Stomach (tissue), 8 donors: ENCODE measurements at regions not wholly inside any gene's neighbourhood (a gene's known extent, or its start where the extent isn't known, plus 50 kb on each side); places are given as distances from the start of the nearest gene placed in this dataset.

Source experiments
- DNase-seq, 2 donors: peaks; one replicate each; pipeline versions ENCODE4 v3.0.0 to v3.0.0-alpha.2; 2013 to 2019
- H3K27ac ChIP-seq, 5 donors: fragments of 200-600 bp in 4 of 5; sonication (generic) in 4 of 5; one replicate each; pipeline ENCODE4 v1.5.1; 2013 to 2019; ENCODE audit warnings: mild to moderate bottlenecking in 1 of 5, moderate library complexity in 1 of 5
- H3K27me3 ChIP-seq, 3 donors: fragments of 200-600 bp; sonication (generic); one replicate each; pipeline ENCODE4 v1.5.1; 2017 to 2019; ENCODE audit warnings: mixed run types in 1 of 3
- H3K36me3 ChIP-seq, 4 donors: fragments of 200-600 bp; sonication (generic); 1 replicate in 3 of 4; 2 replicates in 1 of 4; pipeline ENCODE4 v1.5.1; 2016 to 2019
- H3K4me1 ChIP-seq, 4 donors: fragments of 200-600 bp; sonication (generic); one replicate each; pipeline ENCODE4 v1.5.1; 2016 to 2019
- H3K4me3 ChIP-seq, 4 donors: fragments of 200-600 bp; sonication (generic) in 3 of 4; one replicate each; pipeline ENCODE4 v1.5.1; 2016 to 2019; ENCODE audit warnings: mild to moderate bottlenecking in 1 of 4
- H3K9me3 ChIP-seq, 4 donors: fragments of 200-600 bp; sonication (generic); one replicate each; pipeline ENCODE4 v1.5.1; 2016 to 2019
- EP300 ChIP-seq: sonication (generic); formaldehyde crosslinking; IDR thresholded peaks from one replicate; pipeline ENCODE4 v1.6.1; 2017; ENCODE audit warnings: antibody characterized with exemption
- POLR2A ChIP-seq, 4 donors: fragments of 450-650 bp; IDR thresholded peaks; one replicate each; pipeline ENCODE4 v1.6.1; 2016; ENCODE audit warnings: antibody characterized with exemption in 4 of 4, control low read depth in 2 of 4, mild to moderate bottlenecking in 1 of 4, moderate library complexity in 1 of 4
- POLR2AphosphoS5 ChIP-seq, 3 donors: sonication (generic); formaldehyde crosslinking; IDR thresholded peaks; one replicate each; pipeline ENCODE4 v1.6.1; 2016; ENCODE audit warnings: antibody characterized with exemption in 3 of 3
- WGBS, 5 donors: extraction: QIAGEN DNeasy Blood & Tissue Kit in 3 of 5; methylation state at CpG; one replicate each; pipeline versions ENCODE4 v1.1.5 to v1.1.7; 2013 to 2018; 5-methylcytosine and 5-hydroxymethylcytosine counted together
- intact Hi-C: fragments of 100-400 bp; cut with DNase I; formaldehyde crosslinking; loops from one replicate; pipeline ENCODE4 v1.15.1; 2023; ENCODE audit warnings: low total_unique reads
- TF ChIP-seq, protein P1 (sequence below), 7 experiments: fragments of 450-650 bp in 4 of 7; fragments of 200-600 bp in 3 of 7; sonication (generic) in 3 of 7; IDR thresholded peaks; one replicate each; pipeline ENCODE4 v1.5.1; 2016 to 2019; ENCODE audit warnings: antibody characterized with exemption in 7 of 7, control low read depth in 2 of 7, mild to moderate bottlenecking in 1 of 7
- donor health status: healthy with polysubstance abuse.
- donor health status: Bipolar disorder and iron deficiency.
- donor health status: healthy.

DNA sequence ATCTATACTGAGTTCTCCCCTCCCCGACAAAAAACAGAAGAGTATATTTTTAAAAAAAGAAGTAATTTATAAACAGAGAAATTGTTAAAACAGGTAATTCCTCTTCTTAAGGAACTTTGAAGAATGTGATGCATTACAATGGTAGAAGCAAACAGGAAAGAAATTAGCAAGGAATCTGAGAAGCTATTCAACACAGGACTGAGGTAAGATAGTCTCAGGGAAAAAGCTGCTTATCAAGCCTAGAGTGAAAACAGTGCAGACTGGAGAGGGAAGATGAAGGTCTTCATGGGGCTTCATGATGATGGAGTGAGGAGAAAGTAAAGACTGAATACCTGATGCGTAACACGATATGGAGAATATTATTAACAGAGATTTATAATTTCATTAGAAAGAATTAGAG, 880.0 kb downstream of the SLC16A7 start:
- WGBS, 5 donors: 73 to 83% (median 81%) methylated on average over 3 of the region's 3 CpGs
- TF ChIP-seq POLR2AphosphoS5 (IDR thresholded peaks at IDR 0.05) (no peak), EP300 (no peak), POLR2A (IDR thresholded peaks at IDR 0.05) (no peak)
- TF ChIP-seq, protein P1, sequence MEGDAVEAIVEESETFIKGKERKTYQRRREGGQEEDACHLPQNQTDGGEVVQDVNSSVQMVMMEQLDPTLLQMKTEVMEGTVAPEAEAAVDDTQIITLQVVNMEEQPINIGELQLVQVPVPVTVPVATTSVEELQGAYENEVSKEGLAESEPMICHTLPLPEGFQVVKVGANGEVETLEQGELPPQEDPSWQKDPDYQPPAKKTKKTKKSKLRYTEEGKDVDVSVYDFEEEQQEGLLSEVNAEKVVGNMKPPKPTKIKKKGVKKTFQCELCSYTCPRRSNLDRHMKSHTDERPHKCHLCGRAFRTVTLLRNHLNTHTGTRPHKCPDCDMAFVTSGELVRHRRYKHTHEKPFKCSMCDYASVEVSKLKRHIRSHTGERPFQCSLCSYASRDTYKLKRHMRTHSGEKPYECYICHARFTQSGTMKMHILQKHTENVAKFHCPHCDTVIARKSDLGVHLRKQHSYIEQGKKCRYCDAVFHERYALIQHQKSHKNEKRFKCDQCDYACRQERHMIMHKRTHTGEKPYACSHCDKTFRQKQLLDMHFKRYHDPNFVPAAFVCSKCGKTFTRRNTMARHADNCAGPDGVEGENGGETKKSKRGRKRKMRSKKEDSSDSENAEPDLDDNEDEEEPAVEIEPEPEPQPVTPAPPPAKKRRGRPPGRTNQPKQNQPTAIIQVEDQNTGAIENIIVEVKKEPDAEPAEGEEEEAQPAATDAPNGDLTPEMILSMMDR (IDR thresholded peaks at IDR 0.05): no peak
- DNase-seq: no peak
- Histone ChIP-seq H3K4me1 (no peaks in the 10 kb centered on the region), H3K9me3 (no peaks in the 10 kb centered on the region), H3K4me3 (no peak overlapping the region), H3K27me3 (no peaks in the 10 kb centered on the region), H3K27ac (no peak overlapping the region), H3K36me3 (no peaks in the 10 kb centered on the region)
- intact Hi-C loops: no loop called here

DNA sequence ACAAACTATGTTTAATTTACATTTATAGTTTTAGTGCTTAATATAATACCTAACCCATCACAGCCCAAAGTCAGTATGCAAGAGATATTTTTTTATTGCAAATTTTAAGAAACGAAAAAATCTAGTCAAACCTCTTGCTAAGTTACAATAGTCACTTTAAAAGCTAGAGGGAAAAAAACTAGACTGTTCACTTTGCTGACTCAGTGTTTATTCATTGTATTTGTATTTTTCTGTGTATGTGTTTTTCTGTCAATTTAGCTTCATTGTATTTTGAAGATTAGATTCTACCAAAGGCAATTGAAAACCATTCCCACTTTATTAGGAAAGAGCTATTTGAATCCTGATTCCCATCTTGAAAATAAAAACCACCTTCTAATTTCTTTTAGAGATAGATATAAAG, 891.5 kb downstream of the SLC16A7 start:
- Histone ChIP-seq H3K27ac (no peak overlapping the region), H3K27me3 (no peaks in the 10 kb centered on the region), H3K4me1 (no peaks in the 10 kb centered on the region), H3K9me3 (no peaks in the 10 kb centered on the region), H3K4me3 (no peak overlapping the region), H3K36me3 (no peaks in the 10 kb centered on the region)
- TF ChIP-seq POLR2AphosphoS5 (IDR thresholded peaks at IDR 0.05): no peak
- TF ChIP-seq, protein P1 (IDR thresholded peaks at IDR 0.05): no peak
- no peak for TF ChIP-seq POLR2A (IDR thresholded peaks at IDR 0.05)
- no peak for TF ChIP-seq EP300
- intact Hi-C loops: no loop called here
- no peak for DNase-seq
- 55 to 67% (median 58%) methylated on average over 1 of the region's 1 CpG for WGBS, 5 donors

DNA sequence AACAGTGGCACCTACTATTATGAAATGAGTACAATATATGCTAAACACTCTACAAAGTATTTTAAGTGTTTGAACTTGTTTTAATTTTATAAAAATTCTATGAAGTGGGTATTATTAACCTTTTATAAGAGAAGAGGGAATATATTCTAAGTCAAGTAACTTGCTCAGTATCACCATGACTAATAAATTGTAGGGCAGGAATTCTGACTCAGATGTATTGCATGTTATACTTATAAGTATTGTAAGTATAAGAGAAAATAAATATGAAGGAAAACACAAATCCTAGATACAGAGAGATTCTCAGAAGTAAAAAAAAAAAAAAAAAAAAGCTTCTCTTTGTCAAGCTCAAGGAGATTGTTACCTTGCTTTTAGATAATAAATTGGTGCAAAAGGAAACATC, 893.2 kb downstream of the SLC16A7 start:
- DNase-seq: no peak
- H3K4me1 ChIP-seq: no peaks in the 10 kb centered on the region
- no peak overlapping the region for H3K27ac ChIP-seq
- no peaks in the 10 kb centered on the region for H3K27me3 ChIP-seq
- H3K9me3 ChIP-seq: no peaks in the 10 kb centered on the region
- intact Hi-C loops: no loop called here
- H3K36me3 ChIP-seq: no peaks in the 10 kb centered on the region
- TF ChIP-seq POLR2A (IDR thresholded peaks at IDR 0.05) (no peak), POLR2AphosphoS5 (IDR thresholded peaks at IDR 0.05) (no peak), EP300 (no peak)
- TF ChIP-seq, protein P1 (IDR thresholded peaks at IDR 0.05): no peak
- H3K4me3 ChIP-seq: no peak overlapping the region

DNA sequence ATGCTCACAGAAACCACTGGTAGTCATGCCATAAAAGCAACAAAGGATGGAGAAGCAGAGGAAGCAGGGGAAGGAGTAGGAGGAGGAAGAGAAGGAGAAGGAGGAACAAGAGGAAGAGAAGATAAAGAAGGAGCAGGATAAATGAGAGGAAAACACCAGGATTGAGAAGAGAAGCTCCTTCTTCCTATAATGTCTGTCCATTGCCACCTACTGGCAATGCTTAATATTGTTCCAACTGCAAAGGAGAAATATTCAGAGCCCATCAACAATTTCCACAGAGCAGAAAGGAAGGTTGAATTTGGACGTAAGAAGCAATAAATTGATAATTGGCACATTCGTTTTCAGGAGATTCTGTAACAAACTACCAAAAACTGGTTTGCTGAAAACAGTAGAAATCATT, 898.4 kb downstream of the SLC16A7 start:
- no peaks in the 10 kb centered on the region for H3K9me3 ChIP-seq
- intact Hi-C loops: no loop called here
- no peak overlapping the region for H3K4me3 ChIP-seq
- H3K27me3 ChIP-seq: no peaks in the 10 kb centered on the region
- WGBS, 5 donors: 8 to 27% (median 15%) methylated on average over 2 of the region's 2 CpGs
- H3K27ac ChIP-seq: no peak overlapping the region
- H3K4me1 ChIP-seq: no peaks in the 10 kb centered on the region
- no peak for TF ChIP-seq EP300
- no peak for TF ChIP-seq POLR2AphosphoS5 (IDR thresholded peaks at IDR 0.05)
- TF ChIP-seq, protein P1 (IDR thresholded peaks at IDR 0.05): peak in 5 of 7 experiments; percentile 33 to 57 (median 41)
- no peak for TF ChIP-seq POLR2A (IDR thresholded peaks at IDR 0.05)
- no peaks in the 10 kb centered on the region for H3K36me3 ChIP-seq
- DNase-seq: peak in 1 of 2 donors; percentile 40

DNA sequence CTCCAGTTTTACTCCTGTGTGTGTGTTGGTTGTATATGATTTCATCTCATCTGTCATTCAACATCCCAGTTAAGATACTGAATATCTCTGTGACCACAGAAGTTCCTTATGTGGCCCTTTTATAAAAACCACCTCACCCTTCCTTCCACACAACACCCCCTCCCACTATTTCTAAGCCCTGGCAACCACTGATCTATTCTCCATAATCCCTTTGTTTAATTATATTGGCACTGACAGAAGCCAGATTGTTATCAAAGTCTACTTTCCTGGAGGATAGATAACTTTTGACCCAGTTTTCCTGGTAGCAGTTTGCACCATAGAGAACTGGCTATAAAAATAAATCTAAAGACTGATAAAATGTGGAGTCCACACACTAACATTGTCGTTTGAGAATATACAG, 902.8 kb downstream of the SLC16A7 start:
- H3K36me3 ChIP-seq: no peaks in the 10 kb centered on the region
- H3K9me3 ChIP-seq: no peaks in the 10 kb centered on the region
- intact Hi-C loops: no loop called here
- TF ChIP-seq EP300 (no peak), POLR2A (IDR thresholded peaks at IDR 0.05) (no peak), POLR2AphosphoS5 (IDR thresholded peaks at IDR 0.05) (no peak)
- TF ChIP-seq, protein P1 (IDR thresholded peaks at IDR 0.05): no peak
- 8 to 21% (median 13%) methylated on average over 1 of the region's 1 CpG for WGBS, 5 donors
- H3K4me1 ChIP-seq: no peaks in the 10 kb centered on the region
- no peak for DNase-seq
- H3K4me3 ChIP-seq: no peak overlapping the region
- no peak overlapping the region for H3K27ac ChIP-seq
- H3K27me3 ChIP-seq: no peaks in the 10 kb centered on the region
